ENCODE measurements at regions not wholly inside any gene's neighbourhood (a gene's known extent, or its start where the extent isn't known, plus 50 kb on each side); places are given as distances from the start of the nearest gene placed in this dataset.
"Not testable (repeated sequence)": the region's sequence is repeated elsewhere in the genome, so short reads cannot be mapped to it uniquely, and the experiment has no call there.

- not testable (repeated sequence) for DNase-seq
Observed at GRCh38 chr7:9726811-9727210, 1246.9 kb upstream of the PHF14 start.

GRCh38 chr7:9727467-9727869, 1246.2 kb upstream of the PHF14 start:
- DNase-seq: not testable (repeated sequence)

GRCh38 chr7:9728014-9728657, 1245.5 kb upstream of the PHF14 start:
- not testable (repeated sequence) for DNase-seq

GRCh38 chr7:9752033-9752432, 1221.6 kb upstream of the PHF14 start:
- no peak for DNase-seq

- DNase-seq: no peak
Observed at GRCh38 chr7:9761224-9761623, 1212.4 kb upstream of the PHF14 start.

DNA sequence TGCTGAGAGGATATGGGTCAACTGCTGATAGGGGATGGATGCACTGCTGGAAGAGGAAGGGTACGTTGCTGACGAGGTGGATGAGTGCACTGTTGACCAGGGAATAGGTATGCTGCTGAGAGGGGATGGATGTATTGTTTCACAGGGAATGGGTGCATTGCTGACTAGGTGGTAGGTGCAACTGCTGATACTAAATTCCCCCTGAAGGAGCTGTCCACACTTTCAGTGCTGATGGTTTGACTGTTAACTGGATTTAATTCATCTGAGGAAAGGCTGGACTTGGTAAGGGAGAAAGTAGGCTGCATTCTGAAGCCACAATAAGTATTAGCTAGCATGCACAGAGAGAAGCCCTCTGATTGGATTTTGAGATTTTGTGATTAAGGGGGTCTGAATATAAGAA, 1196.8 kb upstream of the PHF14 start:
- DNase-seq: no peak

- no peak for DNase-seq
Observed at GRCh38 chr7:9778367-9778766, 1195.3 kb upstream of the PHF14 start.

DNA sequence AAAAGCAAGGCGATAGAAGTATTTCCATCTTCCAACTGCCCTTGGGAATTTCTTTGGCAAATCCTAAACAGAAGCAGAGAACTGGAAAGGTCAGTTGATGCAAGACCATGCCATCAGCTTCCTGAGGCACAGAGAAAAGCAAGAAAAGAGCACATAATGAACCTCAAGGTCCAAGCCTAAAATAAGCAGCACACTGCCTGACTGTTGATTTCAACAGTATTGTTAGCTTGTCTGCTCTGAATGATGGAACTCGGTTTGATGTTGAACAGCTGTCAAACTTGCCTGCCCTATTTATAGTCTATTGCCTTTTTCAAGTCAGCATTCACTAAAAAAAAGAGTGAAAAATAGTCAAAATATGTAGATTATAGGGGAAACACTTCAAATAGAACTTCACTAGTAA, 1192.0 kb upstream of the PHF14 start:
- DNase-seq: no peak

DNA sequence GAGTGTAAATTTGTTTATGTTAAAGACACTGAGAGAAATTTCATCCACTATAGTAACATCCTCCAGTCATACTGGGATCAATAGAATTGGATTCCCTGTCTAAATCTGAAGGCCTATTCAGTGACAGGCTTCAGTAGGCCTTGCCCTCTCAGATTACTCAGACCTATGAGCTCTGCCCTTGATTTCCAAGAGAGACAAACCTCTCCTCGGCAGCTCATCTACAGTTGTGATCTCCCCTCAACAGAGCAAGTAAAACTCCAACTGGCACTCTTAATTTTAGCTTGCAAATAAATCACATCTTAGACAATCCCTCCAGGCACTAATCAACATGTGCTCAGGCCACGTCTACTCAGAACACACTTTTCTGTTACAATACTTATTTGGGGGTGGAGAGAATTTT, 1191.4 kb upstream of the PHF14 start:
- no peak for DNase-seq

DNA sequence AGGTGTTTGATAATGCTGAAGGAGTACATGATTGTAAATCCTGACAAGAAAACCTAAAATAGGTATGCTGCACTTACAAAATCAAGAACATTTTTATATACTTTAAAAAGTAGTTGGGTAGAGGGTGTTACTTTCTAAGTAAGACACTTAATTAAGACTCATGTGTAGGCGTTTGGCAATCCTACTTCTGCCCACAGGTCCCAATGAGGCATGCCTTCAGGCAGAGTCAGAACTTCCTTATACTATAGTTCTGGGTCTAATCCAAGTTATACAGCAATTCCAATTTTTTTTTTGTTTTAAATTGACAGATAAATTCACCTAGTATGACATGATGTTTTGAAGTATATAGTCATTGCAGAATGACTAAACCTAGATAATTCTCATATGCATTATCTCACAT, 1188.5 kb upstream of the PHF14 start:
- DNase-seq: no peak

- no peak for DNase-seq
Observed at GRCh38 chr7:9796241-9796640, 1177.4 kb upstream of the PHF14 start.

DNA sequence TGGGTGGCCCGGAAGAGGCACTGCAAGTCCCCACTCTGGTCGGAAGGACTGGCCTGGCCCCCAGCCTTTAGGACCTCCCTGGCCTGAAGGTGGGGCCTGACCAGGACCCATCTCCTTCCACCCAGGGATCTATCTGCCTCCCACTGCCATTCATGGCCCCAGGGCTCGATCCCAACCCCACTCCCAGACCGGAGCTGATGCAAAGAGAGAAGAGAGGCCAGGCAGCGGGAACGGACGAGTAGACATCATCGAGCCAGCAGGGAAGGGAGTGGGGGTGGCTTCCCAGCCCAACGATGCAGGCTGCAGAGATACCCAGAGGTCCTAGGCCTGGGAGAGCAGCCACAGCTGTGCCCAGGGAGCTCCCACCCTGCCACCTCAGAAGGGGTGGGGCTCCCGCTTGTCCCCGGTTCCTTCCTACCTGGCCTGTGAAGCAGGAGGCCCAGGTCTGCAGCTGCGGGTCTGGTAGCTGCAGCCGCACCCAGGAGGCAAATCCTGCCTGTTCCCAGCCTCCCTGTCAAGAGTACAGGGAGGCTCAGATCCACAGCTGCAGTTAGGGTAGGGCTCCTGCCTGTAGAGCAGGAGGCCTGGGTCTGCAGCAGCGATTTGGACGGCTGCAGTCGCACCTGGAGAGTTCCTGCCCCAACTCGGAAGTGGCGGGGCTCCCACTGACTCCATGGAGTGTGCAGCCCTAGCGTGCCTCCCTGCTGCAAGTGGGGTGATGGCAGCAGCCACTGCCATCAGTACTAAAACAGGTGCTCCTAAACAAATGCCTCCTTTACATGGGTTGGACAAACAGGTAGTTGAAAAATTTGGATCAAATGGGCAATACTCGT, 1151.0 kb upstream of the PHF14 start:
- no peak for DNase-seq

DNA sequence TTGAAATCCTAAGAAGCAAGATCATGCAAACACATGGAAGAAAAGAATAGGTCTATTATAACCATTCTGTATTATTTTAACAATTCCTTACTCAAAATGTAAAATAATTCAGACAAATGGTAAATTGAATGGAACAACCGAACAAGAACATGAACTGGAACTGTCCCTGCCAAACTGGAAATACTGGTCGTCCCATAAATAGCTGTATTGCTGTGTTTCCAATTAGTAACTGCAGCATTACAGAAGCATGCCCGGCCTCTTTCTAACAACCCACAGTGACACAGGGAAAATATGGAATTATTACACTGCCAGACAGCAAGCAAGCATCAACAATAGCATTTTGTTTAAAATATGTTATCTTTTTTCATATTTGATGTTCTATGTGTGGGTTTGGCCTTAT, 1138.5 kb upstream of the PHF14 start:
- DNase-seq: no peak

DNA sequence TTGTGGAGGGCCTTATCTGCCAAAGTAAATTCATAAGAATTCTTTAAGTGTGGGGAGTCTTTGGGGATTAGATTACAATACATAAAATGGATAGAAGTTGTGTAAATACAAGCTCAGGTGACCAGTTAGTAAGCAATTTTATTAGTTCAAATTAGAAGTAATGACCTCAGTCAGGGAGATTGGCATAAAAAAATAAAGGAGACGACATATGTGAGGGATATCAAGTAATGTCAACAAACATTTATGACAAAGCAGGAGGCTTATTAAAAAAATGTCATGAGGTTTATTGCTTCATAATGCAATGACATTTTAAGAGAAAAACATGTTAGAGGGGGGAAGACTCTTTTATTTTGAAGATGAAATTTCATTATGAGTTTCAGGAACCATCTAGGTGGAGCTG, 1137.0 kb upstream of the PHF14 start:
- DNase-seq: no peak

- DNase-seq: no peak
Observed at GRCh38 chr7:9842301-9842700, 1131.4 kb upstream of the PHF14 start.

DNA sequence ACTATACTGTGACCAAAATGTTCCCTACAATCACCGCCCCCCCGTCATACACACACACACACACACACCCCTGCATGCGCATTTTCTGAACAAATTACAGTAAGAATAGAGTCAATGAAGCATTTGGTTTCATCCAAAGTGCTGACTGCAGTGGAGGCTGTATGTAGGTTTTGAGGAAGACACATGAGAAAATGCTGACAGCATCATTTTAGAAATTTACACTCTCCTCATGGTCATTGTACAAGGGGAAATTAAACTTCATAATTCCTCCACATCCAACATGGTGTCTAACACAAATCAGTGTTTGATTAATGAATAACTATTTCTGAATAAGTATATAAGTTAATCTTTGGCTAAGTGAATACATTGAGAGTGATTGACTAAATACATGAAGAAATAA, 1126.8 kb upstream of the PHF14 start:
- no peak for DNase-seq

- no peak for DNase-seq
Observed at GRCh38 chr7:9854605-9855004, 1119.1 kb upstream of the PHF14 start.

DNA sequence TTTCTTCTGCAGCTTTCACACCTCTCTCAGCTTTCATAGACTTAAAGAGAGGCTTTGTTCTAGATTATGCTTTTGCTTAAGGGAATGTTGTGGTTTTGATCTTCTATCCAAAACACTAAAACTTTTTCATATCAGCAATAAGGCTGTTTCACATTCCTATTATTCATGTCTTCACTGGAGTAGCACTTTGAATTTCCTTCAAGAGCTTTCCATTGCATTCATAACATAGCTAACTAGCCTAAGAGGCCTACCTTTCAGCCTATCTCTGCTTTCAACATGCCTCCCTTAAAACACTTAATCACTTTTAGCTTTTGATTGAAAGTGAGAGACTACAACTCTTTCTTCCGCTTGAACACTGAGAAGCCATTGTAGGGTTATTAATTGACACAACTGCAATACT, 1117.0 kb upstream of the PHF14 start:
- DNase-seq: no peak

- no peak for DNase-seq
Observed at GRCh38 chr7:9863545-9863944, 1110.1 kb upstream of the PHF14 start.

DNA sequence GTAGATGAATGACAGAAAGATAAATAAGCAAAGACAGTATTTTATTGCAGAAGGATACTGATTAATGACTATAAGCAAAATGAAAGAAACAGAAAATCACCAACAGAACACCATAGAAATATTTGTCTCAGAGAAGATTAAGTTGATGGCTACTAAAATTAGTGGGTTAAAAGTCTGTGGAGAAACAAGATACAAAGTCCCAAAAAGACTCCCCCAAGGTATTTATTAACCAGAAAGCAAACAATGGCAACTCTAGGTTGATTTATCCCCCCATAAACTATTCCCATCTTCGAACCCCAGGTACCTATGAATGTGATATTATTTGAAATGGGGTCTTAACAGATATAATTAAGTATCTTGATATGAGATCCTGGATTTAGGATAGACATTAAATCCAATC, 1104.5 kb upstream of the PHF14 start:
- DNase-seq: no peak

GRCh38 chr7:9869566-9869965, 1104.1 kb upstream of the PHF14 start:
- no peak for DNase-seq

GRCh38 chr7:9870674-9871073, 1103.0 kb upstream of the PHF14 start:
- no peak for DNase-seq

DNA sequence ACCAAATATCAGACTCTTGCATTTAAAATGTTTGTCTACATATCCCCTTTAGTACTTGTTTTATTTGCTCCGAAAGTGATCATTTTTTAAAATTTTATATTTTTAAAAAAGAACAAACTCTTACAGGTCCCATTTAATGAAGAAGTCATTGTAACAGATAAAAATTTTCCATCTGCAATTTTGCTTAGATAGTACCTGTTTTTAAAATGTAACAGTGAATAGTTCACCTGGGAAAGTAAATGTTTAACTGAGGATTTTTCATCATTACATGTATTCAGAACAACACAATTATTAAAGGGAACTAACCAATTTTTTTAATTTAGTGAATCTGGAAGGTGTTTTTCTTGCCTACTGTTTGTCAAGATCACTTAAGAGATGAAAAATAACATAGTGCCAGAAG, 1099.5 kb upstream of the PHF14 start:
- DNase-seq: no peak

DNA sequence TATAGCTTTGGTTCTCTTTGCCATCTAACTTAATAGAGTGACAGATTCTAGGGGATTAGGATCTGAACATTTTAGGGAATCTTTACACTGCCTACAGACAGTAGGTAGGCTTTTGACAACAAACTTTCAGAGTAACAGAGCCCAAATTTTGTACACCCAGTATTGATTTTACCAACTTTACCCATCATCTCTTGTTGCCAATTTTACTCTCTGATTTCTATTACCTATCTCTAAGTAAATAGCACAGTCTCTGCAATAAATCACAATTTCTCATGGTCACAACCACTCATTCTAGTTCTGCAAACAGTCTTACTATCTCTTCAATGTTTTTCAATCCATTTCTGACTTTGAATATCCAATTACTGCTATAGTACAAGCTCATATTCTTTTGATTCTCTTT, 1097.6 kb upstream of the PHF14 start:
- DNase-seq: no peak

GRCh38 chr7:9889554-9889953, 1084.1 kb upstream of the PHF14 start:
- no peak for DNase-seq

Measured in GF-D8 (cell line).